HCEC 1CT (cell line): ENCODE measurements at regions not wholly inside any gene's neighbourhood (a gene's known extent, or its start where the extent isn't known, plus 50 kb on each side); places are given as distances from the start of the nearest gene placed in this dataset.

Experiments used
- DNase-seq: peaks from one replicate; pipeline ENCODE4 v3.0.0-alpha.2; 2017

GRCh38 chr16:64148356-64148755, 973.5 kb downstream of the CDH11 start:
- no peak for DNase-seq

- no peak for DNase-seq
These were observed 973.9 kb downstream of the CDH11 start for GRCh38 chr16:64147941-64148340.

GRCh38 chr16:64144617-64145016, 977.2 kb downstream of the CDH11 start:
- peak; percentile 34 for DNase-seq

- DNase-seq, result no peak
These were observed 983.2 kb downstream of the CDH11 start for GRCh38 chr16:64138621-64139020.

- no peak for DNase-seq
These were observed 983.9 kb downstream of the CDH11 start for GRCh38 chr16:64138006-64138405.

- no peak for DNase-seq
These were observed 985.1 kb downstream of the CDH11 start for GRCh38 chr16:64136743-64137142.

- no peak for DNase-seq
These were observed 985.5 kb downstream of the CDH11 start for GRCh38 chr16:64136314-64136713.

GRCh38 chr16:64133366-64133765, 988.5 kb downstream of the CDH11 start:
- DNase-seq, result no peak

- no peak for DNase-seq
These were observed 989.0 kb downstream of the CDH11 start for GRCh38 chr16:64132759-64133361.

GRCh38 chr16:64132190-64132589, 989.7 kb downstream of the CDH11 start:
- DNase-seq, result no peak

GRCh38 chr16:64131423-64131822, 990.4 kb downstream of the CDH11 start:
- no peak for DNase-seq

- no peak for DNase-seq
These were observed 991.7 kb downstream of the CDH11 start for GRCh38 chr16:64130140-64130539.

GRCh38 chr16:64122177-64122576, 999.7 kb downstream of the CDH11 start:
- no peak for DNase-seq

- DNase-seq, result peak; percentile 85
These were observed 1000.4 kb downstream of the CDH11 start for GRCh38 chr16:64121473-64121872.

- no peak for DNase-seq
These were observed 1005.7 kb downstream of the CDH11 start for GRCh38 chr16:64116151-64116550.

- DNase-seq, result no peak
These were observed 1012.6 kb downstream of the CDH11 start for GRCh38 chr16:64109241-64109640.

GRCh38 chr16:64102654-64103053, 1019.2 kb downstream of the CDH11 start:
- DNase-seq, result no peak

GRCh38 chr16:64098451-64098850, 1023.4 kb downstream of the CDH11 start:
- DNase-seq, result no peak

- no peak for DNase-seq
These were observed 1025.2 kb downstream of the CDH11 start for GRCh38 chr16:64096689-64097088.

- peak; percentile 4 for DNase-seq
These were observed 1026.8 kb downstream of the CDH11 start for GRCh38 chr16:64094992-64095634.

- peak; percentile 43 for DNase-seq
These were observed 1027.5 kb downstream of the CDH11 start for GRCh38 chr16:64094181-64094965.

- DNase-seq, result peak; percentile 93
These were observed 1029.6 kb downstream of the CDH11 start for GRCh38 chr16:64092271-64092670.

GRCh38 chr16:64090327-64090726, 1031.5 kb downstream of the CDH11 start:
- DNase-seq, result no peak

GRCh38 chr16:64089697-64090096, 1032.2 kb downstream of the CDH11 start:
- DNase-seq, result peak; percentile 11
